ENCODE measurements at regions not wholly inside any gene's neighbourhood (a gene's known extent, or its start where the extent isn't known, plus 50 kb on each side); places are given as distances from the start of the nearest gene placed in this dataset.
"Not testable (repeated sequence)": the region's sequence is repeated elsewhere in the genome, so short reads cannot be mapped to it uniquely, and the experiment has no call there.

DNA sequence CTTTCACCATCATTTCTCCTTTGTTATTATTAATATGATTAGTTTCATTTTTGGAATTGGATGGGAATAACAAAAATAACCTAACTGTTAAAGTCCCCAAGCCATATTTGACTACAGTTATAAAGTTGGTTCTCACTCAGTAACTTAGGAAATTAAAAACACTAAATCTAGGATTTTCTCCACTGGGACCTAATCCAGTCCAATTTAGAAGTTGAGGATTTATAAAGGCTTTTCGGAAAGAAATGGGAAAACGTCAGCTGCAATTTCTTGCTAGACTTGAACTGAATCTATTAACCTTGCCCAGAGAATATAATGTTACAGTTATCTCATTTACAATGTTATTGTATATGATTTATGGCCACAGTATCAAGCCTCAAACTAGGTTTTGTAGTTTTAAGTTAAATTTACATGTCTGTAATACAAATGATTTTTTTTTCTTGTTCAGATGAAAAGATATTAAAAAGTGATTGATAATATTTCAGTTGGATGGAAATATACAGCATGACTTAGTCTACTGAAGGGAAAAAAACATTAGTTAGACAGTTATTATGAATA, 524.3 kb upstream of the GRAMD2B start:
- DNase-seq (ENCODE audit: low spot score in 2 of 2): no peak
- H3K27ac ChIP-seq: no peak overlapping the region
- 68% methylated on average over 2 of the region's 2 CpGs for WGBS
- TF ChIP-seq EP300 (IDR thresholded peaks at IDR 0.05) (no peak), POLR2AphosphoS5 (IDR thresholded peaks at IDR 0.05) (no peak), POLR2A (IDR thresholded peaks at IDR 0.05) (no peak)
- TF ChIP-seq, protein P1, sequence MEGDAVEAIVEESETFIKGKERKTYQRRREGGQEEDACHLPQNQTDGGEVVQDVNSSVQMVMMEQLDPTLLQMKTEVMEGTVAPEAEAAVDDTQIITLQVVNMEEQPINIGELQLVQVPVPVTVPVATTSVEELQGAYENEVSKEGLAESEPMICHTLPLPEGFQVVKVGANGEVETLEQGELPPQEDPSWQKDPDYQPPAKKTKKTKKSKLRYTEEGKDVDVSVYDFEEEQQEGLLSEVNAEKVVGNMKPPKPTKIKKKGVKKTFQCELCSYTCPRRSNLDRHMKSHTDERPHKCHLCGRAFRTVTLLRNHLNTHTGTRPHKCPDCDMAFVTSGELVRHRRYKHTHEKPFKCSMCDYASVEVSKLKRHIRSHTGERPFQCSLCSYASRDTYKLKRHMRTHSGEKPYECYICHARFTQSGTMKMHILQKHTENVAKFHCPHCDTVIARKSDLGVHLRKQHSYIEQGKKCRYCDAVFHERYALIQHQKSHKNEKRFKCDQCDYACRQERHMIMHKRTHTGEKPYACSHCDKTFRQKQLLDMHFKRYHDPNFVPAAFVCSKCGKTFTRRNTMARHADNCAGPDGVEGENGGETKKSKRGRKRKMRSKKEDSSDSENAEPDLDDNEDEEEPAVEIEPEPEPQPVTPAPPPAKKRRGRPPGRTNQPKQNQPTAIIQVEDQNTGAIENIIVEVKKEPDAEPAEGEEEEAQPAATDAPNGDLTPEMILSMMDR (IDR thresholded peaks at IDR 0.05): no peak
- H3K9me3 ChIP-seq: no peaks in the 10 kb centered on the region
- H3K36me3 ChIP-seq: no peaks in the 10 kb centered on the region
- H3K4me3 ChIP-seq: no peak overlapping the region
- no peaks in the 10 kb centered on the region for H3K4me1 ChIP-seq
- no peaks in the 10 kb centered on the region for H3K27me3 ChIP-seq

DNA sequence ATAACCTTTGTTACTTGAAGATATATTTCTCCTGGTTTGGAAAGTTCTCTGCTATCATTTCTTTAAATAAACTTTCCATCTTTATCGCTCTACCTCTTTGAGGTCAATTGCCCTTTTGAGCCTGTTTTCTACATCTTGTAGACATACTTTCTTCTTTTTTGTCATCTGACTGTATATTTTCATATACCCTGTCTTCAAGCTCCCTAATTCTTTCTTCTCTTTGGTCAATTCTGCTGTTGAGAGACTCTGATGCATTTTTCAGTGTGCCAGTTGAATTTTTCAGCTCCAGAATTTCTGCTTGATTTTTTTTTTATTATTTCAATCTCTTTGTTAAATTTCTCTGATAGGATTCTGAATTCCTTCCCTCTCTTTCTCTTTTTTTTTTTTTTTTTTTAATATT, 511.2 kb upstream of the GRAMD2B start:
- no peak overlapping the region for H3K4me3 ChIP-seq
- DNase-seq (ENCODE audit: low spot score in 2 of 2): no peak
- no peaks in the 10 kb centered on the region for H3K4me1 ChIP-seq
- H3K36me3 ChIP-seq: no peaks in the 10 kb centered on the region
- no peak overlapping the region for H3K27ac ChIP-seq
- peaks cover 3% of the 10 kb centered on the region for H3K9me3 ChIP-seq
- 100% methylated on average over 1 of the region's 1 CpG for WGBS
- TF ChIP-seq POLR2A (IDR thresholded peaks at IDR 0.05) (no peak), POLR2AphosphoS5 (IDR thresholded peaks at IDR 0.05) (no peak), EP300 (IDR thresholded peaks at IDR 0.05) (no peak)
- TF ChIP-seq, protein P1 (IDR thresholded peaks at IDR 0.05): no peak
- no peaks in the 10 kb centered on the region for H3K27me3 ChIP-seq

DNA sequence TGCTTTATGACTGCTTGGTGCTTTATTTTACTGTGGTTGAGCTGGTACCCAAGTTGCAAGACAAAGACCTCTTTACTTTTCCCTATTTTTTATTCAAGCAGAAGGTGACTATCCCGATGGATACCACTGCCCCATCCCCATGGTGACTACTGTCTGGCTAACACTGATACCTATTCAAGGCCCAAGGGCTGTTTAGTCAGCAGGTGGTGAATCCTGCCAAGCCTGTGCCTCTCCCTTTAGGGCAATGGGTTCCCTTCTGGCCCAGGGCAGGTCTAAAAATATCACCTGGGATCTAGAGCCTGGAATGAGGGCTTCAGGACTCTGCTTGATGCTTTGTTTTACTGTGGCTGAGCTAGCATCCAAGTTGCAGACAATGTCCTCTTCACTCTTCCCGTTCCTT, 510.0 kb upstream of the GRAMD2B start:
- no peak for TF ChIP-seq POLR2AphosphoS5 (IDR thresholded peaks at IDR 0.05)
- TF ChIP-seq EP300 (IDR thresholded peaks at IDR 0.05): no peak
- TF ChIP-seq, protein P1 (IDR thresholded peaks at IDR 0.05): no peak
- no peak for TF ChIP-seq POLR2A (IDR thresholded peaks at IDR 0.05)

DNA sequence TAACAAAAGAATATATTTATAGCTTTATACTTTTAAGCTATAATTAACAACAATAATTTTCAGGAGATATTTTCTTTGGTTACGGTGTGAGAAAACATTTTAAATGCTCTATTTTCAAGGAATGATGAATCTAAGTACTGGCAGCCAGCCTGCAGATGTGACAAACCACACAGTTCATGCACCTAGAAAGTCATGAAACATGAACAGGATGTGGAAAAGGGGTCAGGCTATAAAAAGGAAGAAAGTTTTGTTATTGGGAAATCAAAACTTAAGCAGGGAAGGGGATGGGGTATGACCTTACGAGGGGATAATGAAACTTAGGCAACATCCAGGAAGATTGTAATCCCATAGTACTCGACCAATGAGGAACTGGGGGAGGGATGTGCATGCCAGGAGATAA, 508.7 kb upstream of the GRAMD2B start:
- peaks cover 3% of the 10 kb centered on the region for H3K9me3 ChIP-seq
- H3K27me3 ChIP-seq: no peaks in the 10 kb centered on the region

More for the DNA sequence above, 510.0 kb upstream of the GRAMD2B start:
- H3K4me1 ChIP-seq: no peaks in the 10 kb centered on the region
- H3K27ac ChIP-seq: no peak overlapping the region
- 86% methylated on average over 2 of the region's 2 CpGs for WGBS
- no peak overlapping the region for H3K4me3 ChIP-seq
- H3K9me3 ChIP-seq: peaks cover 3% of the 10 kb centered on the region
- no peaks in the 10 kb centered on the region for H3K27me3 ChIP-seq
- DNase-seq (ENCODE audit: low spot score in 2 of 2): no peak
- H3K36me3 ChIP-seq: no peaks in the 10 kb centered on the region

DNA sequence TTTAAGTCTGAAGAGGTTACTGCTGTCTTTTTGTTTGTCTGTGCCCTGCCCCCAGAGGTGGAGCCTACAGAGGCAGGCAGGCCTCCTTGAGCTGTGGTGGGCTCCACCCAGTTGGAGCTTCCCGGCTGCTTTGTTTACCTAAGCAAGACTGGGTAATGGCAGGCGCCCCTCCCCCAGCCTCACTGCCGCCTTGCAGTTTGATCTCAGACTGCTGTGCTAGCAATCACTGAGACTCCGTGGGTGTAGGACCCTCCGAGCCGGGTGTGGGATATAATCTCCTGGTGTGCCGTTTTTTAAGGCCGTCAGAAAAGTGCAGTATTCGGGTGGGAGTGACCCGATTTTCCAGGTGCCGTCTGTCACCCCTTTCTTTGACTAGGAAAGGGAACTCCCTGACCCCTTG, 499.3 kb upstream of the GRAMD2B start:
- not testable (repeated sequence) for H3K36me3 ChIP-seq; H3K4me3 ChIP-seq; DNase-seq (ENCODE audit: low spot score in 2 of 2); H3K27me3 ChIP-seq; H3K27ac ChIP-seq; H3K9me3 ChIP-seq; H3K4me1 ChIP-seq
- WGBS: 95% methylated on average over 9 of the region's 11 CpGs

More for the DNA sequence above, 508.7 kb upstream of the GRAMD2B start:
- Histone ChIP-seq H3K4me1 (no peaks in the 10 kb centered on the region), H3K27ac (no peak overlapping the region), H3K36me3 (no peaks in the 10 kb centered on the region), H3K4me3 (no peak overlapping the region)
- TF ChIP-seq, protein P1 (IDR thresholded peaks at IDR 0.05): no peak
- TF ChIP-seq EP300 (IDR thresholded peaks at IDR 0.05) (no peak), POLR2A (IDR thresholded peaks at IDR 0.05) (no peak), POLR2AphosphoS5 (IDR thresholded peaks at IDR 0.05) (no peak)
- WGBS: 87% methylated on average over 3 of the region's 3 CpGs
- DNase-seq (ENCODE audit: low spot score in 2 of 2): no peak

DNA sequence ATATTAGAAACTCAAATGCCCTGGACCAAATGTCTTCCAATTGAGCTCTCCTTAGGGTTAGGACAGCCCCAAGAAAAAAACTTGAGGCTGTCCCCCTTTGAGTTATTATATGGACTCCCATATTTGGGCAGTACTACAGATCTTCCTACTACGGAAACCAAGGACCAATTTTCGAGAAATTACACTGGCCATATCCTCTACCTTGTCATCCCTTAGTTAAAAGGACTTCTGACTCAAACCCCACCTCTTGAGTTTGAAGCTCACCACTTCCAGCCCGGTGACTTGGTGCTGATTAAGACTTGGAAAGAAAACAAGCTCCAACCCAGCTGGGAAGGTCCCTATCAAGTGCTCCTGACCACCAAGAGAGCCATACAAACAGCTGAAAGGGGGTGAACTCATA, 497.0 kb upstream of the GRAMD2B start:
- TF ChIP-seq POLR2A (IDR thresholded peaks at IDR 0.05): no peak
- TF ChIP-seq POLR2AphosphoS5 (IDR thresholded peaks at IDR 0.05): no peak
- Histone ChIP-seq H3K4me3 (no peak overlapping the region), H3K36me3 (no peaks in the 10 kb centered on the region), H3K4me1 (no peaks in the 10 kb centered on the region), H3K27ac (no peak overlapping the region), H3K9me3 (peaks cover 3% of the 10 kb centered on the region), H3K27me3 (no peaks in the 10 kb centered on the region)
- WGBS: 93% methylated on average over 3 of the region's 3 CpGs
- no peak for DNase-seq (ENCODE audit: low spot score in 2 of 2)

Data from suprapubic skin (tissue), 4 donors.